ENCODE measurements at regions not wholly inside any gene's neighbourhood (a gene's known extent, or its start where the extent isn't known, plus 50 kb on each side); places are given as distances from the start of the nearest gene placed in this dataset.

- H3K36me3 ChIP-seq (ENCODE audit: insufficient read depth): no peaks in the 10 kb centered on the region
- H3K4me2 ChIP-seq: no peak overlapping the region
- no peaks in the 10 kb centered on the region for H3K27me3 Mint-ChIP-seq (ENCODE audit: insufficient read depth, low read depth, poor library complexity)
- ATAC-seq (no peak), DNase-seq (ENCODE audit: low spot score) (no peak)
- H3K27me3 ChIP-seq (ENCODE audit: insufficient read depth): no peaks in the 10 kb centered on the region
- H3K36me3 Mint-ChIP-seq (ENCODE audit: low read depth): no peaks in the 10 kb centered on the region
- H3K79me2 ChIP-seq (replicated peaks; ENCODE audit: insufficient read depth): no peaks in the 10 kb centered on the region
- H3K9me2 ChIP-seq (ENCODE audit: insufficient read depth): no peaks in the 10 kb centered on the region
- H2AFZ ChIP-seq: 0 out of 2 replicates have a peak overlapping the region, but pooled peaks have one; percentile 64
- no peak overlapping the region for H3K4me3 Mint-ChIP-seq
- TF ChIP-seq ZNF114 (CRISPR knock-in tag; IDR thresholded peaks at IDR 0.05): no peak
- peaks cover 6% of the 10 kb centered on the region for H3K4me1 Mint-ChIP-seq
- H3F3A ChIP-seq (replicated peaks; ENCODE audit: low read depth): no peaks in the 10 kb centered on the region
- H3K4me1 ChIP-seq (ENCODE audit: insufficient read depth): no peaks in the 10 kb centered on the region
- H3K27ac ChIP-seq (ENCODE audit: low read depth): no peak overlapping the region
- H3K4me3 ChIP-seq: no peak overlapping the region
- no peaks in the 10 kb centered on the region for H3K9me3 Mint-ChIP-seq
- no peaks in the 10 kb centered on the region for H4K20me1 ChIP-seq (replicated peaks; ENCODE audit: insufficient read depth)
- H3K27ac Mint-ChIP-seq: no peak overlapping the region
Observed at GRCh38 chr3:156035158-156035557, 85.2 kb upstream of the KCNAB1 start.

GRCh38 chr3:156036258-156037053, 83.9 kb upstream of the KCNAB1 start:
- H3K36me3 ChIP-seq (ENCODE audit: insufficient read depth): no peaks in the 10 kb centered on the region
- H4K20me1 ChIP-seq (replicated peaks; ENCODE audit: insufficient read depth): no peaks in the 10 kb centered on the region
- H3K4me3 ChIP-seq: no peak overlapping the region
- H3F3A ChIP-seq (replicated peaks; ENCODE audit: low read depth): no peaks in the 10 kb centered on the region
- H3K27me3 ChIP-seq (ENCODE audit: insufficient read depth): no peaks in the 10 kb centered on the region
- H3K9me3 Mint-ChIP-seq: no peaks in the 10 kb centered on the region
- no peak for DNase-seq (ENCODE audit: low spot score)
- peak overlapping the region; percentile 43; the same call in 1 of the 2 replicates for H2AFZ ChIP-seq
- no peaks in the 10 kb centered on the region for H3K79me2 ChIP-seq (replicated peaks; ENCODE audit: insufficient read depth)
- no peaks in the 10 kb centered on the region for H3K36me3 Mint-ChIP-seq (ENCODE audit: low read depth)
- no peaks in the 10 kb centered on the region for H3K4me1 ChIP-seq (ENCODE audit: insufficient read depth)
- H3K9me2 ChIP-seq (ENCODE audit: insufficient read depth): no peaks in the 10 kb centered on the region
- no peak for ATAC-seq
- H3K27ac Mint-ChIP-seq: no peak overlapping the region
- no peak overlapping the region for H3K27ac ChIP-seq (ENCODE audit: low read depth)
- peaks cover 6% of the 10 kb centered on the region for H3K4me1 Mint-ChIP-seq
- no peak overlapping the region for H3K4me3 Mint-ChIP-seq
- no peaks in the 10 kb centered on the region for H3K27me3 Mint-ChIP-seq (ENCODE audit: insufficient read depth, low read depth, poor library complexity)
- H3K4me2 ChIP-seq: no peak overlapping the region
- TF ChIP-seq ETS1 (IDR thresholded peaks at IDR 0.05): no peak
- TF ChIP-seq CTCF (conservative IDR thresholded peaks at IDR 0.05; ENCODE audit: low read depth in 2 of 2): no peak
- no peak for TF ChIP-seq CREB1 (CRISPR knock-in tag; IDR thresholded peaks at IDR 0.05; ENCODE audit: low read depth)
- TF ChIP-seq ZNF462 (CRISPR knock-in tag; IDR thresholded peaks at IDR 0.05): no peak
- TF ChIP-seq STAT1 (IDR thresholded peaks at IDR 0.05; ENCODE audit: unreplicated experiment): no peak
- no peak for TF ChIP-seq REST (IDR thresholded peaks at IDR 0.05; ENCODE audit: unreplicated experiment)
- TF ChIP-seq ZNF331 (CRISPR knock-in tag; IDR thresholded peaks at IDR 0.05; ENCODE audit: low read depth): no peak
